ENCODE measurements at regions not wholly inside any gene's neighbourhood (a gene's known extent, or its start where the extent isn't known, plus 50 kb on each side); places are given as distances from the start of the nearest gene placed in this dataset.
"Not testable (repeated sequence)": the region's sequence is repeated elsewhere in the genome, so short reads cannot be mapped to it uniquely, and the experiment has no call there.

DNA sequence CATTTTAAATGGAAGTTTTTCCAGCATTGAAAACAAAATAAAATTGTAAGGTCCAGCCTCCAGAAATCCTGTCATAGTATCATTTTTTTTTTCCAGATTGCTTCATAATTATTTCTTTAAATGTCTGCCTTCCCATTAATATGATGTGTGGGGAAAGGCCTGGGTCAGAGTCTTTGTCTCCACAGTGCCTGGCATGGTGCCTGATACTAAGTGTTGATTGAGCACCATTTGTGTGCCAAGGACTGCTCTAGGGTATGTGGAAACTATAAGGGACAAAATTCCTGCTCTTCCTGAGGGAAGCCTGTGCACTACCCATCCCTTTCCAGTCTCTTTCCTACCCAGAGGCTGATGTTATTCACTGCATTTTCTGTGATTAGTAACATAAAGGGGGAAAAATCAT lies 53.1 kb upstream of the BEND4 start:
- Histone ChIP-seq H3K4me3 (ENCODE audit: low read depth, low read length) (no peak overlapping the region), H3K36me3 (ENCODE audit: insufficient read depth, low read length) (no peaks in the 10 kb centered on the region), H2AFZ (ENCODE audit: low read length, unreplicated experiment) (no peak overlapping the region), H3K27ac (ENCODE audit: low read depth, low read length) (no peak overlapping the region), H3K79me2 (ENCODE audit: control insufficient read depth, insufficient read depth, low read length, unreplicated experiment) (no peaks in the 10 kb centered on the region), H3K27me3 (ENCODE audit: insufficient read depth, low read length) (peaks cover 33% of the 10 kb centered on the region; the same call in 1 of the 2 replicates), H3K4me1 (ENCODE audit: control insufficient read depth, insufficient read depth, low read length, unreplicated experiment) (no peaks in the 10 kb centered on the region)

DNA sequence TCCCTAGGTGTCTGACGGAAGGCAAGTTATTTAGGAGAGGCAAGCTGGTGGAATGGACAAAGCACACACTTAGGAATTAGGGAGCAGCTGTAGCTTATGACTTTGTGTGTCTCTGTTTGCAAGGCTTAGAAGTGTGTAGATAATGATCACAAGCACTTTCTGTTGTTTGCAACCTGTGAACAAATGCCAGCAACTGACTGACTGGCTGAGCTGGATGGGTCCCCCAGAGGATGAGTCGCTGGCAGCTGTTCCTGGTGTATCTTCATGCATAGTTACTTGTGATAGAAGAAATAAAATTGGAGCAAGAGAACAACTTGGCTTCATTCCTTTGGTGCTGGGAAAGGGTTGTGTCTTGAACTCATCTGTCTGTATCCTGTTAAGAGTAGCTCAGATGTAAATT lies 64.2 kb upstream of the BEND4 start:
- H3K27ac ChIP-seq (ENCODE audit: low read depth, low read length), result no peak overlapping the region
- no peak overlapping the region for H3K4me3 ChIP-seq (ENCODE audit: low read depth, low read length)
- H2AFZ ChIP-seq (ENCODE audit: low read length, unreplicated experiment), result no peak overlapping the region
- H3K27me3 ChIP-seq (ENCODE audit: insufficient read depth, low read length), result peaks cover 17% of the 10 kb centered on the region
- no peaks in the 10 kb centered on the region for H3K36me3 ChIP-seq (ENCODE audit: insufficient read depth, low read length)
- no peaks in the 10 kb centered on the region for H3K4me1 ChIP-seq (ENCODE audit: control insufficient read depth, insufficient read depth, low read length, unreplicated experiment)
- H3K79me2 ChIP-seq (ENCODE audit: control insufficient read depth, insufficient read depth, low read length, unreplicated experiment), result no peaks in the 10 kb centered on the region

DNA sequence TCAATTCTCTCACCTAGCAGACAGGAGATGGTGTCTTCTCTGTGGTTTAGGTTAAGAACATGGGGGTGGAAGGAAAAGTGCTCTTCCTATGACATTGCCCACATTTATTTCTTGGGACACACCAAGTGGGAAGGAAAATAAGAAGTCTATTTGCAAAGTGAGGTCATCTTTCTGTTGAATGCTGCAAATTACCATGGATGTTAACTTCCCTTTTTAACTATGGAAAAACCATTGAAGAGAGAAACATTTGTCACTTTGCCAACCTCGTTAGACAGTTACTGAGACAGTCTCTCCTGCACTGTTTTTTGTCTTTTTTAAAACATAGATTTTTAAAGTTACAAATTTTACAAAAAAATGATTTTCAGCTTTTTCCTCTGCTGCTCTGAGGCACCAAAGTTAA lies 72.8 kb upstream of the BEND4 start:
- no peak overlapping the region for H2AFZ ChIP-seq (ENCODE audit: low read length, unreplicated experiment)
- no peaks in the 10 kb centered on the region for H3K4me1 ChIP-seq (ENCODE audit: control insufficient read depth, insufficient read depth, low read length, unreplicated experiment)
- H3K79me2 ChIP-seq (ENCODE audit: control insufficient read depth, insufficient read depth, low read length, unreplicated experiment), result no peaks in the 10 kb centered on the region
- peaks cover 34% of the 10 kb centered on the region for H3K27me3 ChIP-seq (ENCODE audit: insufficient read depth, low read length)
- H3K36me3 ChIP-seq (ENCODE audit: insufficient read depth, low read length), result no peaks in the 10 kb centered on the region
- no peak overlapping the region for H3K4me3 ChIP-seq (ENCODE audit: low read depth, low read length)
- H3K27ac ChIP-seq (ENCODE audit: low read depth, low read length), result no peak overlapping the region

DNA sequence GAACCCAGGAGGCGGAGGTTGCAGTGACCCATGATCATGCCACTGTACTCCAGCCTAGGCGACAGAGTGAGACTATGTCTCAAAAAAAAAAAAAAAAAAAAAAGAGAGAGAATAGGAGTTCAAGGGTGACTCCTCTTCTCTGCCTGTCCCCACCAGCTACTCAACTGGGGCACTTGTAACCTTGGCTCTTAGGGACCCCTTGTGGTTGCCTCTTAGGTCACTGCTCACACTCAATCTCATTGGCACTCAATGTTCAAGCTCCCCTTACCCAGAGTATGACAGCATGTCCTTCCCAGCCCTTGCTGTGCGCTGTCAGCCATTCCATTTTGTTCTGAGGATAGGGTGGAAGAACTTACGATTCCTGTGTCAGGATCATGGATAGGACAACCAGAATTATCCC lies 82.4 kb upstream of the BEND4 start:
- H3K36me3 ChIP-seq (ENCODE audit: insufficient read depth, low read length), result no peaks in the 10 kb centered on the region
- no peak overlapping the region for H3K4me3 ChIP-seq (ENCODE audit: low read depth, low read length)
- H3K27ac ChIP-seq (ENCODE audit: low read depth, low read length), result no peak overlapping the region
- H2AFZ ChIP-seq (ENCODE audit: low read length, unreplicated experiment), result no peak overlapping the region
- peaks cover 34% of the 10 kb centered on the region for H3K27me3 ChIP-seq (ENCODE audit: insufficient read depth, low read length)
- H3K79me2 ChIP-seq (ENCODE audit: control insufficient read depth, insufficient read depth, low read length, unreplicated experiment), result no peaks in the 10 kb centered on the region
- no peaks in the 10 kb centered on the region for H3K4me1 ChIP-seq (ENCODE audit: control insufficient read depth, insufficient read depth, low read length, unreplicated experiment)

DNA sequence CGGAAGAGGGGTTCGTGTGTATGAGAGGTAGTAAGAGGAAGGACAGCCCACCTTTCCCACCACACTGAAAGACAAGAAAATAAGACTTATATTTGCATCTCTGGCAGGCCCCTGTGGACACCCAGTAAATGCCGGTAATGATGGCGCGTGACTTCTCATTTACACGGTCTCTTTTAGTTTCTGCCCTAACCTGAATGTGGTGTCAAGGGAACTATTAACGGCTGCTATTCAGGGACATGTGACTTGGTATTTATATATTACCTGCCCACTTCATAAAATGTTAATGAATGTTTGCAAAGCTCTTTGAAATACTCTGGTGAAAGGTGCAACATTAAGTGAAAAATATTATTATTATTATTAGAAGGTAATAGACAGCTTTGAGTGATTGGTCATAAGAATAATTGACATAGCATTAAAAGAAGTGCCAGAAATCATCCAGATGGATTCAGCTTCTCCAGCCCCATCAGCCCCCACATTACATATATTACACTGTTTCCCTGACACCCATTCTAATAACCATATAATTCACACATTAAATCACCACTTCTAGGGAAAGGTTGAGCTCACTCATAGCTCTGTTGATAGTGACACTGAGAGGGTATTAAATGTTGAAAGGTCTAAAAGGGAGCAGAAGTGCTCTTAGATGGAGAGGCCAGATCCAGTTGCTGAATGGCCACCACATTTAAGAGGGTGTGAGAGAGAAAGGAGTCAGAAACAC lies 83.0 kb upstream of the BEND4 start:
- Histone ChIP-seq H3K79me2 (ENCODE audit: control insufficient read depth, insufficient read depth, low read length, unreplicated experiment) (no peaks in the 10 kb centered on the region), H3K4me1 (ENCODE audit: control insufficient read depth, insufficient read depth, low read length, unreplicated experiment) (no peaks in the 10 kb centered on the region), H3K27me3 (ENCODE audit: insufficient read depth, low read length) (peaks cover 40% of the 10 kb centered on the region), H3K36me3 (ENCODE audit: insufficient read depth, low read length) (no peaks in the 10 kb centered on the region), H3K27ac (ENCODE audit: low read depth, low read length) (no peak overlapping the region), H2AFZ (ENCODE audit: low read length, unreplicated experiment) (no peak overlapping the region), H3K4me3 (ENCODE audit: low read depth, low read length) (no peak overlapping the region)

DNA sequence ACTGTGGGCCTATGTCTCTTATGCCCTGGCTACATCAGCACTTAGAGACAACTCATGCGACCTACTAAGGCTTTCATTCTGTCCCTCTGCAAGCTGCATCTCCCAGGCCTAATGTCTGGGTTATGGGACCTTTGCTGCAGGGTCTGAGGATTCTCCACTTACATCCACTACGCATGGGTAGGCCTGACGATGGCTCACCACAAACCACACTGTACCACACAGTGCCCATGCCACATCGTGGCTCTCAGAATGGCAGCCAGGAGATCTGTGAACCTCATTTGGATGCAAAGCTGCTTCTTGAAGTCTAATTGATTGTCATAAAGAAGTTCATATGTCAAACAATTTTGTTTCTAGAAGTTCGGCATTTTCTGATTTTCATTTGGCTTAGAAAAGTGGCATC lies 84.6 kb upstream of the BEND4 start:
- H3K36me3 ChIP-seq (ENCODE audit: insufficient read depth, low read length), result no peaks in the 10 kb centered on the region

DNA sequence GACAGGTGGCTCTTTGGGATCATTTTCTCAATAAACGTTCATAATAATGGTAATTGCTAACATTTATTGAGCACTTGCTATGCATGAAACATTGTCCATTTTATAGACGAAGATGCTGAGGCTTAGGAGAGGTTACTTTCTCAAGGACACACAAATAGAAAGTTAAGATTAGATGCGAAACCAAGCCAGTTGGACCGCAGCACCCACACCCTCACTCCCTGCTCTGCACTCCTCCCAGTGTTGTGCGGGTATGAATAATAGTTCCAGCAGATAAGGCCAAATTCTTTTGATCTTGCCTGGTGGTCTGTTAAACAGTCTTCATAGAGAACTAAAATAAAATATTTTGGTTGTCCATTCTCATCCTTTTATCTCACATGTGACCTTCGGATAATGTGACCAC lies 85.0 kb upstream of the BEND4 start:
- Histone ChIP-seq H3K36me3 (ENCODE audit: insufficient read depth, low read length) (no peaks in the 10 kb centered on the region), H3K79me2 (ENCODE audit: control insufficient read depth, insufficient read depth, low read length, unreplicated experiment) (no peaks in the 10 kb centered on the region), H3K27me3 (ENCODE audit: insufficient read depth, low read length) (peaks cover 46% of the 10 kb centered on the region), H2AFZ (ENCODE audit: low read length, unreplicated experiment) (no peak overlapping the region), H3K4me1 (ENCODE audit: control insufficient read depth, insufficient read depth, low read length, unreplicated experiment) (no peaks in the 10 kb centered on the region), H3K4me3 (ENCODE audit: low read depth, low read length) (no peak overlapping the region), H3K27ac (ENCODE audit: low read depth, low read length) (no peak overlapping the region)

More for the DNA sequence above, 84.6 kb upstream of the BEND4 start:
- Histone ChIP-seq H3K4me3 (ENCODE audit: low read depth, low read length) (no peak overlapping the region), H3K27me3 (ENCODE audit: insufficient read depth, low read length) (peaks cover 46% of the 10 kb centered on the region), H3K27ac (ENCODE audit: low read depth, low read length) (no peak overlapping the region), H2AFZ (ENCODE audit: low read length, unreplicated experiment) (no peak overlapping the region), H3K79me2 (ENCODE audit: control insufficient read depth, insufficient read depth, low read length, unreplicated experiment) (no peaks in the 10 kb centered on the region), H3K4me1 (ENCODE audit: control insufficient read depth, insufficient read depth, low read length, unreplicated experiment) (no peaks in the 10 kb centered on the region)

DNA sequence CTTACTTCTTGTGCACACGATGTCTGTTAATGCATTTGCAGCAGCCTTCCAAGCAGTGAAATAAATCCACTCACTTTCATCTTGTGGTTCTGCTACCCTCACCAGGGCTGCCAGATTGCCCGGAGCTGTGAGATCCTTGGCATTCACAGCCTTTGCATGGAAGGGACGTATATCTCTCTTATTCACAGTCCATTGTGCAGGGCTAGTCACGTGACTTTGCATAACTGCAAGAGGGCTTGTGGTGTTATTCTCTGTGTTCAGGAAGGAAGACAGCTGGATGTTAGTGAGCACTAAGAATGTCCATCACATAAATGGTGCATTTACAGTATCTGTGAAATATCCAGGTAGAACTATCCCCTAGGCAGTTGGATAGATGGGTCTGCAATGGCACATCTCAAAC lies 96.5 kb upstream of the BEND4 start:
- Histone ChIP-seq H3K36me3 (ENCODE audit: insufficient read depth, low read length) (no peaks in the 10 kb centered on the region), H3K79me2 (ENCODE audit: control insufficient read depth, insufficient read depth, low read length, unreplicated experiment) (no peaks in the 10 kb centered on the region), H3K4me1 (ENCODE audit: control insufficient read depth, insufficient read depth, low read length, unreplicated experiment) (no peaks in the 10 kb centered on the region), H2AFZ (ENCODE audit: low read length, unreplicated experiment) (no peak overlapping the region), H3K4me3 (ENCODE audit: low read depth, low read length) (no peak overlapping the region), H3K27me3 (ENCODE audit: insufficient read depth, low read length) (peaks cover 56% of the 10 kb centered on the region), H3K27ac (ENCODE audit: low read depth, low read length) (no peak overlapping the region)

DNA sequence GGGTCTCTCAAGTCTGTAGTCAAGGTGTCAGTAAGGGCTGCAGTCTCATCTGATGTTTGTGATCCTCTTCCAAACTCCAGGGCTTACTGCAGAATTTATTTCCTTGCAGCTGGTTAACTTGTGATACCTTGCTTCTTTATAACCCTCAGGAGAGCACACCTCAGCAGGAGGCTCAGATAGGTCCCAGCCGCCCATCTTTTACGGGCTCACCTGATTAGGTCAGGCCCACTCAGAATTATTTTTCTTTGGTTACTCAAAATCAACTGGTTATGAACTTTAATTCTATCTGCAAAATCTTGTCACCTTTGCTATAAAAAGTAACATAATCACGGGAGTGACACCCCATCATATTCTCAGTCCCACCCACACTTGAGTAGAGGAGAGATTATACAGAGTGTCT lies 99.9 kb upstream of the BEND4 start:
- H2AFZ ChIP-seq (ENCODE audit: low read length, unreplicated experiment), result no peak overlapping the region
- no peaks in the 10 kb centered on the region for H3K4me1 ChIP-seq (ENCODE audit: control insufficient read depth, insufficient read depth, low read length, unreplicated experiment)
- no peaks in the 10 kb centered on the region for H3K36me3 ChIP-seq (ENCODE audit: insufficient read depth, low read length)
- no peaks in the 10 kb centered on the region for H3K79me2 ChIP-seq (ENCODE audit: control insufficient read depth, insufficient read depth, low read length, unreplicated experiment)
- H3K27ac ChIP-seq (ENCODE audit: low read depth, low read length), result no peak overlapping the region
- H3K27me3 ChIP-seq (ENCODE audit: insufficient read depth, low read length), result peaks cover 58% of the 10 kb centered on the region
- H3K4me3 ChIP-seq (ENCODE audit: low read depth, low read length), result no peak overlapping the region

DNA sequence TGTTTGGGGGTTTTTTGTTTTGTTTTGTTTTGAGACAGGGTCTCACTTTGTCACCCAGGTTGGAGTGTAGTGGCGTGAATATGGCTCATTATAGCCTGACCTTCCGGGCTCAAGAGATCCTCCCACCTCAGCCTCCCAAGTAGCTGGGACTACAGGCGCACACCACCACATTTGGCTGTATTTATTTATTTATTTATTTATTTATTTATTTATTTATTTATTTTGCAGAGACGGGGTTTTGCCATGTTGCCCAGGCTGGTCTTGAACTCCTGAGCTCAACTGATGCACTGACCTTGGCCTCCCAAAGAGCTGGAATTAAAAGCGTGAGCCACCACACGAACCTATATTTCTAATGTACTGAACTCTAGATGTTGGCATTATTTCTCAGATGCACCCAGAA lies 105.2 kb upstream of the BEND4 start:
- H3K4me1 ChIP-seq (ENCODE audit: control insufficient read depth, insufficient read depth, low read length, unreplicated experiment); H3K27ac ChIP-seq (ENCODE audit: low read depth, low read length); H3K79me2 ChIP-seq (ENCODE audit: control insufficient read depth, insufficient read depth, low read length, unreplicated experiment); H2AFZ ChIP-seq (ENCODE audit: low read length, unreplicated experiment); H3K36me3 ChIP-seq (ENCODE audit: insufficient read depth, low read length); H3K4me3 ChIP-seq (ENCODE audit: low read depth, low read length): not testable (repeated sequence)
- H3K27me3 ChIP-seq (ENCODE audit: insufficient read depth, low read length), result peaks cover 27% of the 10 kb centered on the region

DNA sequence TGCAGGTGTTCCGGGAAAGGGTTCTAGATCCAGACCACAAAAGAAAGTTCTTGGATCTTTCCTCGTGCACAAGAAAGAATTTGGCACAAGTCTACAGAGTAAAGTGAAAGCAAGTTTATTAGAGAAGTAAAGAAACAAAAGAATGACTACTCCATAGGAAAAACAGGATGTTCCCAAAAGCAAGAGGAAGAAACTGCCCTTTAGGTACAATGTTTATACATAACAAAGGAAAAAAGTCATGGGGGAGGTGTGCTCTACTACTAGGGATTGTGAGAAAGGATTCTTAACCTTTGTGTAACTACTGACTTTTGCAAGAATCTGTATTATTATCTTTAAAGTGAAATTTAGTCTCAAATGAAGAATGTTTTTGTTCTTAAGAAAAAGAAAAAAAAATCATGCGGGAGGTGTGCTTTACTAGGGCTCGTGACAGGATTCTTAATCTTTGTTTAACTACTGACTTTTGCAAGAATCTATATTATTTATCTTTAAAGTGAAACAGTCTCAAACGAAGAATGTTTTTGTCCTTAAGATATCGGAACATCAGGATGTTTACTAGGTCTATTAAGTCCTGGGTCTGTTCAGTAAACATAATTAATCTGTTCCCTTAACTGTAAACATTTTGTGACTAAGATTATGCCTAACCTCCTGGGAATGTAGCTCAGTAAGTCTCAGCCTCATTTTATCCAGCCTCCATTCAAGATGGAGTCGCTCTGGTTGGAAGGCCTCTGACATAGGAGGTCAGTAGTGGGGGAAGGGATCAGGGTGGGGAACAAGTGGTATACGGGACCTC lies 110.4 kb upstream of the BEND4 start:
- no peak overlapping the region for H2AFZ ChIP-seq (ENCODE audit: low read length, unreplicated experiment)
- peaks cover 7% of the 10 kb centered on the region; the same call in 1 of the 2 replicates for H3K27me3 ChIP-seq (ENCODE audit: insufficient read depth, low read length)
- H3K27ac ChIP-seq (ENCODE audit: low read depth, low read length), result no peak overlapping the region
- H3K79me2 ChIP-seq (ENCODE audit: control insufficient read depth, insufficient read depth, low read length, unreplicated experiment), result no peaks in the 10 kb centered on the region
- no peak overlapping the region for H3K4me3 ChIP-seq (ENCODE audit: low read depth, low read length)
- H3K4me1 ChIP-seq (ENCODE audit: control insufficient read depth, insufficient read depth, low read length, unreplicated experiment), result no peaks in the 10 kb centered on the region
- no peaks in the 10 kb centered on the region for H3K36me3 ChIP-seq (ENCODE audit: insufficient read depth, low read length)
